ENCODE measurements at regions not wholly inside any gene's neighbourhood (a gene's known extent, or its start where the extent isn't known, plus 50 kb on each side); places are given as distances from the start of the nearest gene placed in this dataset.

- ATAC-seq: no peak
- TF ChIP-seq CTCF (IDR thresholded peaks at IDR 0.05 in 4 of 5, conservative IDR thresholded peaks at IDR 0.05 in 1 of 5): no peak
- TF ChIP-seq POLR2A (IDR thresholded peaks at IDR 0.05): no peak
- in situ Hi-C loops (cut with MboI; ENCODE audit: low sequenced_read_pairs in 4 of 4): no loop called here
Measured at GRCh38 chr5:113971454-113971853, 390.4 kb upstream of the KCNN2 start.

GRCh38 chr5:113974976-113975375 lies 386.9 kb upstream of the KCNN2 start:
- Histone ChIP-seq H3K36me3 (no peaks in the 10 kb centered on the region), H3K4me1 (no peaks in the 10 kb centered on the region), H3K4me3 (no peak overlapping the region), H3K9me3 (no peaks in the 10 kb centered on the region), H3K27ac (no peak overlapping the region), H3K27me3 (no peaks in the 10 kb centered on the region)
- DNase-seq (no peak), ATAC-seq (no peak)
- intact Hi-C loops (cut with DNase I; ENCODE audit: low total_unique reads): no loop called here
- in situ Hi-C loops (cut with MboI; ENCODE audit: low sequenced_read_pairs in 4 of 4): no loop called here
- TF ChIP-seq CTCF (IDR thresholded peaks at IDR 0.05 in 4 of 5, conservative IDR thresholded peaks at IDR 0.05 in 1 of 5) (no peak), POLR2A (IDR thresholded peaks at IDR 0.05) (no peak)

More at GRCh38 chr5:113971454-113971853, 390.4 kb upstream of the KCNN2 start:
- H3K4me3 ChIP-seq: no peak overlapping the region
- no peak for DNase-seq
- no peaks in the 10 kb centered on the region for H3K9me3 ChIP-seq
- H3K4me1 ChIP-seq: no peaks in the 10 kb centered on the region
- no peaks in the 10 kb centered on the region for H3K27me3 ChIP-seq
- H3K36me3 ChIP-seq: no peaks in the 10 kb centered on the region
- intact Hi-C loops (cut with DNase I; ENCODE audit: low total_unique reads): no loop called here
- H3K27ac ChIP-seq: no peak overlapping the region

- H3K9me3 ChIP-seq: no peaks in the 10 kb centered on the region
- TF ChIP-seq POLR2A (IDR thresholded peaks at IDR 0.05) (no peak), CTCF (IDR thresholded peaks at IDR 0.05 in 4 of 5, conservative IDR thresholded peaks at IDR 0.05 in 1 of 5) (no peak)
- no peak for ATAC-seq
Measured at GRCh38 chr5:113984928-113985327, 376.9 kb upstream of the KCNN2 start.

GRCh38 chr5:113985505-113985904 lies 376.4 kb upstream of the KCNN2 start:
- ATAC-seq: no peak
- no peak overlapping the region for H3K4me3 ChIP-seq
- no peaks in the 10 kb centered on the region for H3K27me3 ChIP-seq
- H3K36me3 ChIP-seq: no peaks in the 10 kb centered on the region
- no peak for DNase-seq
- no peaks in the 10 kb centered on the region for H3K9me3 ChIP-seq
- no peak overlapping the region for H3K27ac ChIP-seq
- TF ChIP-seq POLR2A (IDR thresholded peaks at IDR 0.05) (no peak), CTCF (IDR thresholded peaks at IDR 0.05 in 4 of 5, conservative IDR thresholded peaks at IDR 0.05 in 1 of 5) (no peak)
- in situ Hi-C loops (cut with MboI; ENCODE audit: low sequenced_read_pairs in 4 of 4): no loop called here
- no peaks in the 10 kb centered on the region for H3K4me1 ChIP-seq
- intact Hi-C loops (cut with DNase I; ENCODE audit: low total_unique reads): no loop called here

More at GRCh38 chr5:113984928-113985327, 376.9 kb upstream of the KCNN2 start:
- Histone ChIP-seq H3K36me3 (no peaks in the 10 kb centered on the region), H3K4me3 (no peak overlapping the region), H3K27ac (no peak overlapping the region), H3K27me3 (no peaks in the 10 kb centered on the region), H3K4me1 (no peaks in the 10 kb centered on the region)
- in situ Hi-C loops (cut with MboI; ENCODE audit: low sequenced_read_pairs in 4 of 4): no loop called here
- no peak for DNase-seq
- intact Hi-C loops (cut with DNase I; ENCODE audit: low total_unique reads): no loop called here

- no peaks in the 10 kb centered on the region for H3K9me3 ChIP-seq
- in situ Hi-C loops (cut with MboI; ENCODE audit: low sequenced_read_pairs in 4 of 4): no loop called here
- intact Hi-C loops (cut with DNase I; ENCODE audit: low total_unique reads): no loop called here
- no peaks in the 10 kb centered on the region for H3K36me3 ChIP-seq
- no peaks in the 10 kb centered on the region for H3K4me1 ChIP-seq
- no peak overlapping the region for H3K27ac ChIP-seq
- TF ChIP-seq POLR2A (IDR thresholded peaks at IDR 0.05) (no peak), CTCF (IDR thresholded peaks at IDR 0.05 in 4 of 5, conservative IDR thresholded peaks at IDR 0.05 in 1 of 5) (no peak)
- DNase-seq (no peak), ATAC-seq (no peak)
- H3K27me3 ChIP-seq: no peaks in the 10 kb centered on the region
- no peak overlapping the region for H3K4me3 ChIP-seq
Measured at GRCh38 chr5:113989278-113989912, 372.5 kb upstream of the KCNN2 start.
